Cardiac muscle cell (in vitro differentiated cells and primary cell): ENCODE measurements at regions not wholly inside any gene's neighbourhood (a gene's known extent, or its start where the extent isn't known, plus 50 kb on each side); places are given as distances from the start of the nearest gene placed in this dataset.

Experiments used
- DNase-seq, 2 donors: peaks; one replicate each; pipeline versions ENCODE4 v3.0.0 to v3.0.0-alpha.2; 2010 to 2017; ENCODE audit warnings: low read depth in 1 of 2, low spot score in 1 of 2
- H3K27ac ChIP-seq: fragments of 200-600 bp; sonication (generic); 2 replicates; pipeline ENCODE4 v1.5.1; 2016
- H3K27me3 ChIP-seq: fragments of 200-600 bp; sonication (generic); 2 replicates; pipeline ENCODE4 v1.6.0; 2016; ENCODE audit warnings: control low read depth
- H3K36me3 ChIP-seq: fragments of 200-600 bp; sonication (generic); 2 replicates; pipeline ENCODE4 v1.5.1; 2016; ENCODE audit warnings: control low read depth
- H3K4me1 ChIP-seq: fragments of 200-600 bp; sonication (generic); 2 replicates; pipeline ENCODE4 v1.8.1; 2017; ENCODE audit warnings: low read depth, mild to moderate bottlenecking, mixed run types
- H3K4me3 ChIP-seq: fragments of 200-600 bp; sonication (generic); 2 replicates; pipeline ENCODE4 v1.5.1; 2016; ENCODE audit warnings: mild to moderate bottlenecking
- H3K9me3 ChIP-seq: fragments of 200-600 bp; sonication (generic); 2 replicates; pipeline ENCODE4 v1.5.1; 2017; ENCODE audit warnings: low read depth, mild to moderate bottlenecking, control low read depth
- CTCF ChIP-seq: IDR thresholded peaks from 2 replicates; pipeline ENCODE4 v1.5.1; 2012; ENCODE audit warnings: low read depth, mild to moderate bottlenecking, low read length

GRCh38 chr6:67634199-67634598, 1000.9 kb upstream of the ADGRB3 start:
- Histone ChIP-seq H3K27me3 (no peaks in the 10 kb centered on the region), H3K4me3 (no peak overlapping the region), H3K27ac (no peak overlapping the region), H3K4me1 (peaks cover 12% of the 10 kb centered on the region), H3K36me3 (no peaks in the 10 kb centered on the region), H3K9me3 (no peaks in the 10 kb centered on the region)
- TF ChIP-seq CTCF = no peak
- no peak for DNase-seq

DNA sequence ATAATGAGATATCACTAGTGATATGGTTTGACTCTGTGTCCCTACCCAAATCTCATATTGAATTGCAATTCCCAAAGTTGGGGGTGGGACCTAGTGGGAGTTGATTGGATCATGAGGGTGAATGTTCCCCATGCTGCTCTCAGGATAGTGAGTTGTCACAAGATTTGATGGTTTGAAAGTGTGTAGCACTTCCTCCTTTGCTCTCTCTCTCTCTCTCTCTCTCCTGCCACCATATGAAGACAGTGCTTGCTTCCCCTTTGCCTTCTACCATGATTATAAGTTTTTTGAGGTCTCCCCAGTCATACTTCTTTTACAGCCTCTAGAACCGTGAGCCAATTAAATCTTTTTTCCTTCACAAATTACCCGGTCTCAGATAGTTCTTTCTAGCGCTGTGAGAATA, 1002.0 kb upstream of the ADGRB3 start:
- Histone ChIP-seq H3K27me3 (no peaks in the 10 kb centered on the region), H3K9me3 (no peaks in the 10 kb centered on the region), H3K36me3 (no peaks in the 10 kb centered on the region), H3K4me1 (peaks cover 12% of the 10 kb centered on the region), H3K27ac (no peak overlapping the region), H3K4me3 (no peak overlapping the region)
- no peak for DNase-seq
- TF ChIP-seq CTCF = no peak

- no peaks in the 10 kb centered on the region for H3K27me3 ChIP-seq
Observed at GRCh38 chr6:67630146-67630545, 1004.9 kb upstream of the ADGRB3 start.

GRCh38 chr6:67629258-67629657, 1005.8 kb upstream of the ADGRB3 start:
- no peak for TF ChIP-seq CTCF
- DNase-seq = peak in 1 of 2 donors; percentile 80
- H3K4me3 ChIP-seq = no peak overlapping the region

More at GRCh38 chr6:67630146-67630545, 1004.9 kb upstream of the ADGRB3 start:
- no peaks in the 10 kb centered on the region for H3K9me3 ChIP-seq
- peaks cover 17% of the 10 kb centered on the region for H3K4me1 ChIP-seq
- no peak overlapping the region for H3K27ac ChIP-seq
- DNase-seq = peak in 1 of 2 donors; percentile 97
- H3K36me3 ChIP-seq = no peaks in the 10 kb centered on the region
- no peak overlapping the region for H3K4me3 ChIP-seq
- TF ChIP-seq CTCF = no peak

DNA sequence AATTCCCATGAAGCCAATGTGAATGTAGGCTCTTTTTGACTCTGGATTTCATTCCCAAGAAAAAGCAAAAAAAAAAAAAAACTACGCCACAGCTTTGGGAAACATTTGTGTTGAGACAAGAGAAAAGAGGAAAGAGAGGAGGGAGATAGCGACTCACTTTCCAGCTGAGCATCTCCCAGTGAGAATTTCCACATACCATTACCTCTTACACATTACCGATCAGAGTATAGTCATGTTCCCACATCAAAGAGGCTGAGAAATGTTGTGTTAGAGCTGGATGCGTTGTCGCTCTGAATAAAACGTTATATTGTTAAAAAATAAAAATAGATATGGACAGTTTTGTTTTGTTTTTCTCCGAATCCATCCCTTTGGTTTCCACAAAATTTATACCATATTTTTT, 1019.3 kb upstream of the ADGRB3 start:
- Histone ChIP-seq H3K27ac (no peak overlapping the region), H3K36me3 (no peaks in the 10 kb centered on the region), H3K4me1 (no peaks in the 10 kb centered on the region), H3K4me3 (no peak overlapping the region), H3K27me3 (no peaks in the 10 kb centered on the region), H3K9me3 (no peaks in the 10 kb centered on the region)
- TF ChIP-seq CTCF = no peak
- DNase-seq = peak in 1 of 2 donors; percentile 25

More at GRCh38 chr6:67629258-67629657, 1005.8 kb upstream of the ADGRB3 start:
- Histone ChIP-seq H3K9me3 (no peaks in the 10 kb centered on the region), H3K4me1 (peaks cover 17% of the 10 kb centered on the region), H3K27ac (no peak overlapping the region), H3K36me3 (no peaks in the 10 kb centered on the region), H3K27me3 (no peaks in the 10 kb centered on the region)
